ENCODE measurements at regions not wholly inside any gene's neighbourhood (a gene's known extent, or its start where the extent isn't known, plus 50 kb on each side); places are given as distances from the start of the nearest gene placed in this dataset.
"Not testable (repeated sequence)": the region's sequence is repeated elsewhere in the genome, so short reads cannot be mapped to it uniquely, and the experiment has no call there.

- DNase-seq: no peak
Observed at GRCh38 chr2:138403431-138403927, 98.1 kb upstream of the SPOPL start.

GRCh38 chr2:138414014-138414413 is 87.6 kb upstream of the SPOPL start:
- no peak for DNase-seq

- DNase-seq: no peak
Observed at GRCh38 chr2:138415985-138416384, 85.6 kb upstream of the SPOPL start.

- DNase-seq: no peak
Observed at GRCh38 chr2:138418453-138418852, 83.1 kb upstream of the SPOPL start.

- DNase-seq: no peak
Observed at GRCh38 chr2:138421315-138421970, 80.1 kb upstream of the SPOPL start.

- no peak for DNase-seq
Observed at GRCh38 chr2:138421971-138422335, 79.6 kb upstream of the SPOPL start.

- no peak for DNase-seq
Observed at GRCh38 chr2:138423198-138423597, 78.4 kb upstream of the SPOPL start.

- DNase-seq: no peak
Observed at GRCh38 chr2:138423745-138424144, 77.8 kb upstream of the SPOPL start.

- no peak for DNase-seq
Observed at GRCh38 chr2:138424436-138425140, 77.0 kb upstream of the SPOPL start.

- not testable (repeated sequence) for DNase-seq
Observed at GRCh38 chr2:138426116-138426515, 75.5 kb upstream of the SPOPL start.

- no peak for DNase-seq
Observed at GRCh38 chr2:138428710-138429440, 72.7 kb upstream of the SPOPL start.

GRCh38 chr2:138430181-138430580 is 71.4 kb upstream of the SPOPL start:
- DNase-seq: no peak

GRCh38 chr2:138432971-138433370 is 68.6 kb upstream of the SPOPL start:
- DNase-seq: no peak

GRCh38 chr2:138433995-138434951 is 67.3 kb upstream of the SPOPL start:
- DNase-seq: no peak

GRCh38 chr2:138435701-138436100 is 65.9 kb upstream of the SPOPL start:
- DNase-seq: no peak

GRCh38 chr2:138439733-138440132 is 61.8 kb upstream of the SPOPL start:
- no peak for DNase-seq

GRCh38 chr2:138440759-138441158 is 60.8 kb upstream of the SPOPL start:
- no peak for DNase-seq

- DNase-seq: no peak
Observed at GRCh38 chr2:138441916-138442315, 59.7 kb upstream of the SPOPL start.

- DNase-seq: peak; percentile 62
Observed at GRCh38 chr2:138444411-138444810, 57.2 kb upstream of the SPOPL start.

- no peak for DNase-seq
Observed at GRCh38 chr2:138445227-138445626, 56.3 kb upstream of the SPOPL start.

GRCh38 chr2:138446043-138446442 is 55.5 kb upstream of the SPOPL start:
- no peak for DNase-seq

- DNase-seq: no peak
Observed at GRCh38 chr2:138447889-138448570, 53.5 kb upstream of the SPOPL start.
